ENCODE measurements at regions not wholly inside any gene's neighbourhood (a gene's known extent, or its start where the extent isn't known, plus 50 kb on each side); places are given as distances from the start of the nearest gene placed in this dataset.

- no peak for TF ChIP-seq CTCF (conservative IDR thresholded peaks at IDR 0.05; ENCODE audit: low read length)
- no peak for TF ChIP-seq EZH2phosphoT487 (IDR thresholded peaks at IDR 0.05; ENCODE audit: borderline replicate concordance)
These were observed 1396.5 kb downstream of the OTOL1 start for GRCh38 chr3:162892921-162893793.

Measured in Loucy (cell line).